ENCODE measurements at regions not wholly inside any gene's neighbourhood (a gene's known extent, or its start where the extent isn't known, plus 50 kb on each side); places are given as distances from the start of the nearest gene placed in this dataset.

- DNase-seq, result no peak
Observed at GRCh38 chr5:54739371-54739770, 221.8 kb downstream of the SNX18 start.

- no peak for DNase-seq
Observed at GRCh38 chr5:54738973-54739367, 221.4 kb downstream of the SNX18 start.

- no peak for DNase-seq
Observed at GRCh38 chr5:54738118-54738972, 220.8 kb downstream of the SNX18 start.

DNA sequence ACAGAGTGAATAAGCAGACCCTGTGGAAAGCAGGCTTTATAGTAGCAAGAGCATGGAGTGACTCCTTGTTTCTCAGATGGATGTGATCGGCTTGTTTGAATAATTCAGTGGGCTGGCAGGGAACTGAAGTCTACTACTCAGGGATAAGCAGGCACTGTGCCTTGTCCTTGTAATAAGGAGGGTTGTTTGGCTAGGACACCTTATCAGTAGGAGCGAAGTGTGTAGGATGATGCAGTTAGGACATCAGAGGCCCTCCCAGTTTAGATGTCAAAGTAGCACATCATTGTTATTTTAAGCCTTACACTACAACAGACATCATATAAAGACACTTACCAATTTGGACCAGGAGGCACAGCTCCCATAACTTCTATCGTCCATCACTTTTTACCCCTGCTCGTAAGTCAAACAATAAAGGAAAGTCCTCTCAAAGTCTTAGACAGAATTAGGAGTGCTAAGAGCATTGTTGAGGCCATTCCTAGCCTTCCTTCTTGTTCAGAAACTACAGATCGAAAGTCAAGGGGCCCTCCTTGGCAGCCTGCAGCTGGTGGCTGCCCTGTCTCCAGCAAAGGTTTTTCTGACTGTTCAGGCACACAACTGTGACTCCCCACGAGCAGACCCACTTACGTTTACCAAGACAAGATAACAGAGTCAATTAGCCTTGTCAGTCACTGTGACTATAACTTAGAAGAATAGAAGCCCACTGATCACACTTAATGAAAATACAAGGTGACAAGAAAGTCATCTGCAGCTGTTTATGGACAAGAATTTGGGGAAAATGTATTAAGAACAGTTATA is 218.6 kb downstream of the SNX18 start:
- DNase-seq, result no peak

DNA sequence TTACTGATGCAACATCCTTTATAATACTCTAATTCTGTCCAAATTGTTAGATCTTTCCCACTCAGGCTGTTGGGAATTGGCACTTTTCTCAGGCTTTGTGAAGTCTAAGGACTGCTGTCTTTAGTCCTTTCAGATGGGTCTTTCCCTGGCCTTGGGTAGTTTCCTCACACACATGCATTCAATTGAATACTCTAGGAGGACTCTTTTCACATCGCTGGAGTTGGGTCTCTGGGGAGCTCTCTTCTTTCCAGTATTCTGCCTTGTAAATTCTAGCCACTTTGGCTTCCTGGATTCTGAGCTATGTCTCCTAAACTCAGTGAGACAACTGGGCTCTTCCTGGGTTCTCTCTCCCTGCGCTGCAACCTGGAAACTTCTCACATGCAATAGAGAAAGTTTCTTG is 215.5 kb downstream of the SNX18 start:
- no peak for DNase-seq

- no peak for DNase-seq
Observed at GRCh38 chr5:54732108-54732507, 214.5 kb downstream of the SNX18 start.

- no peak for DNase-seq
Observed at GRCh38 chr5:54728588-54728915, 211.0 kb downstream of the SNX18 start.

GRCh38 chr5:54727874-54728587 is 210.5 kb downstream of the SNX18 start:
- no peak for DNase-seq

DNA sequence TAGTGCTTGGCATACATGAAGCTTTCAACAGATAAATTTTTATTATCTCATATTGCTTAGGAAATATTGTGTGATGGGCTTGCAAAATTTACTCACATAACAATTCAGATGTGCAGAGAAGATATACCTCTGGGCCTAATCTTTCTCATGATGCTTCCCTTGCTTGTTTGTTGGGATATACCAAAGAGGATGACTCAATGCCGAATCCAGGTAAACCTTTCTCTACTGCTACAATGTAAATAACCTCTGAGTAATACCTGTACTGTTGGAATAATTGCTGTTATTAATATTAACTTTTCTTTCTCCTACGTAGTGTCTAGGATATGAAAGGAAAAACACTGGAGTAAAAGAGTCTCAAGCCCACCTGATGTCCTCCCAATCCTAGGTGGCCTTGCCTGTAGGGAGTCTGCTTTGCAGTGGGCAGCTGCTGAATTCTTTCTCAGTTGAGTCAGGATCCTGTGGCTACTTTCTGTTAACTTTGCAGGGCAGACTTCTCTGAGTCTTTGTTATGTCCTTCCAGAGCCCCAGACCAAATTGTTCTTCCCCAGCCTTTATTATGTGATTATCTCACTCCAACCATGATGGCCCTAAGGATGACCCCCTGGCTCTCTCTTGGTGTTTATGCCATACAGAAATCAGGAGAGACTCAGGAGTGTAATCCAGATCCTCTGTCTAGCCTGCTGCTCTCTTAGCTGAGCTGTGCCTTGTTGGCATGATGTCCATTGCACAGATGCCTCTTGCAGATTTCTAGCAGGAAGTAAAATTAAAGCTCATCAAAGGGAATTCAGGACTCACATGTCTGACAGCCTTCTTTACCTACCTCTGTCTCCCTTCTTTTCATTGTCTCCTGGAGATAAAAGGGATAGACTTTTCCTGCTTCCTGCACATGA is 208.1 kb downstream of the SNX18 start:
- DNase-seq, result no peak

DNA sequence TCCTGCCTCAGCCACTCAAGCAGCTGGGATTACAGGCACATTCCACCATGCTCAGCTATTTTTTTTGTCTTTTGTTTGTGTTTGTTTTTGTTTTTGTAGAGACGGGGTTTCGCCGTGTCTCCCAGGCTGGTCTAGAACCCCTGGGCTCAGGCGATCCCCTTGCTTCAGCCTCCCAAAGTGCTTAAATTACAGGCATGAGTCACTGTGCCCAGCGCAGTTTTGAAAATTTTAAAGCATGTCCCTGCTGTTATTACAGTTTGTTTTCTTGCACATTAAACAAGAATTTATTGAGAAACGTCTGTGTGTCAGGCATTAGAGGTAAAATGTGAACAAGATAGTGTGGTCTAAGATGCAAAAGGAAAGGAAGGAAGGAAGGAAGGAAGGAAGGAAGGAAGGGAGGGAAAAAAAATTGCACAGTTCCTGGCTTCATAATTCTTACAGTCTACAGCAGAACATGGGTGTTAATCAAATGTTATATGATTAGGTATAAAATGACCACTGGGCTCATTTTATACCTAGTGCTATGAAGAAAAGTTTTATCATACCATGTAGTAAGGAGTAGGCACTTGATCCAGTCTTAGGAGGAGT is 205.4 kb downstream of the SNX18 start:
- no peak for DNase-seq

GRCh38 chr5:54721951-54722654 is 204.5 kb downstream of the SNX18 start:
- DNase-seq, result no peak

DNA sequence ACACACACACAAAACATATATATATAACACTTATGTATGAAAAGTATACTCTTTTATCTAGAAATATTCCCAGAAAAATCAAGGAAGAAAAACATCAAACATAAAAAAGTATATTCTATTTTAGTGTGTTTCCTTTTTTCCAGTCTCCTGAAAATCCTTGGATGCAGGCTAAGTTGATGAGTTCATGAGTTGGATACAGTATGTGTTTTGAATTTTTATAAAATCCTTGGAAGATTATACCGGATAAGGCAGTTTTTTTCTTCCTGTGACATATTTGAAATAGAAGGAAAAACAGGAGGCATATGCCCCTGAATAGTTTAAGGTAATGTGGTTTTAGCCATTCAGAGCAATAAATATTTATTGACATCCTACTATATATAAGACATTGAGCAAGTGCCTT is 203.6 kb downstream of the SNX18 start:
- no peak for DNase-seq

DNA sequence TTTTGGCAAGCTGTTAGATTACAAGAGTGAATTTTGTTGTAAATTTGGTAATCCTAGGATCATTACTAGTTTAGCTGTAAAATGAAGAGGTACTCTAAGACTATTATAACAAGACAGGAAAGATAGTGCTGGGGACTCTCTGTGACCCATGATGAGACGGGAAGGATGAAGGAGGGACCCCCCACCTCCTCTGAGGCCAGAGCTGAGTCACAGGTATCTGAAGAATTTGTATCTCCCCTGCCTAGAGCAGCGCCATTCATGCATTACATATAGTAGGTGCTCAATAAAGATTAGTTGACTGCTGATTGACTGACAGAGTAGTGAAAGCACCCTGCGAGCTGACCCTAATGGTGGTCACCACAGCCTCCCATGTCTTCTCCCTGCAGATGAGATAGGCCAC is 202.8 kb downstream of the SNX18 start:
- DNase-seq, result no peak

GRCh38 chr5:54719384-54720283 is 202.1 kb downstream of the SNX18 start:
- no peak for DNase-seq

DNA sequence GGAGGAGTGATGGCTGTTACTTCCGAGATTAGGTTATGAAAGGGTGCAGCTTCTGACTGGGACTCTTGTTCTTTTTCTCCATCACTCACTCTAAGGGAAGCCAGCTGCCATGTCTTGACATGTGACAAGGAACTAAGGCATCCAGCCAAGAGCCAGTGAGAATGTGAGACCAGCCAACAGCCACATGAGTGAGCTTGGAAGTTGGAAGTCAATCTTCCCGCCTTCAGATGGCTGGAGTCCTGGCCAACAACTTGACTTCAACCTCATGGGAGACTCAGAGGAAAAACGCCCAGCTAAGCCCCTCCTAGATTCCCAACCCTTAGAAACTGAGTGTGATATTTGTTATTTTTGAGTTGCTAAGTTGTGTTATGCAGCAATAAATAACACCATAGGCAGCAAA is 201.1 kb downstream of the SNX18 start:
- no peak for DNase-seq

- DNase-seq, result no peak
Observed at GRCh38 chr5:54717870-54718269, 200.3 kb downstream of the SNX18 start.

- DNase-seq, result no peak
Observed at GRCh38 chr5:54717459-54717858, 199.9 kb downstream of the SNX18 start.

GRCh38 chr5:54713923-54714581 is 196.5 kb downstream of the SNX18 start:
- no peak for DNase-seq

DNA sequence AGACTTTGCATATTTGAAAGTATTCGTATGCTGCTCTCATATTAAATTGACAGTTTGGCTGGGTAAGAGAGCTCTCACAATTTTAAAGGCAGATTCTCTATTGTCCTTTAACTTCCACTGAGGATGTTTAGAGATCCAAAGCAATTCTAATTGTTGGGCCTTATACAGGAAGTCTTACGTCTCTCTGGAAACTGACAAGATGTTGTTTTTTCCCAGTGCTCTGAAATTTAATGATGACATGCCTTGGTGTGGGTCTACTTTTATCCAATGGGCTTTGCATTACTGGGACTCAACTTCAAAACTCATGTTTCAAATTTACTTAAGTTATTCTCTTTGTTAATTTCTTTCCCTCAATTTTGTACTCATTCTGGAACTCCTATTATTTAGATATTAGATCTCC is 191.5 kb downstream of the SNX18 start:
- DNase-seq, result no peak

DNA sequence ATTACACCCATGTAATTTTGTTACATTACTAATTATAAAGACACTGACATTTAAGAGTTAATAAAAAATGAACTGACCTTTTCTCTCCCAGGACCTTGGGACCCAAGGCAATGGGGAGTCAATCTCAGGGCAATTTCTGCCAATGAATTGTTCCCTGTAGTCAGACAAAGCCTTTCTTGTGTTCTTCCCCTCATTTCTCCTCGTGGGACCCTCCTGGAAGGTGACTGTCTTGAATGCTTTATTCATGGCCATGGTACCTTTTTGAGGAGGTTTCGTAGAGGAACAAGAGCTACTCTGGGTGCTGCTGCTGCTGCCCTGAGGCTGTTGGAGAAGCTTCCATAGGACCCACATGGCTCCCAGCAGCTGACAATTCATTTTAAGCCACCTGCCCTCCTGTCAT is 190.3 kb downstream of the SNX18 start:
- DNase-seq, result no peak

Data from NCI-H1436 treated with DMSO at 0.1 percent for 48 hours (cell line).